ENCODE measurements at regions not wholly inside any gene's neighbourhood (a gene's known extent, or its start where the extent isn't known, plus 50 kb on each side); places are given as distances from the start of the nearest gene placed in this dataset.
"Not testable (repeated sequence)": the region's sequence is repeated elsewhere in the genome, so short reads cannot be mapped to it uniquely, and the experiment has no call there.

DNA sequence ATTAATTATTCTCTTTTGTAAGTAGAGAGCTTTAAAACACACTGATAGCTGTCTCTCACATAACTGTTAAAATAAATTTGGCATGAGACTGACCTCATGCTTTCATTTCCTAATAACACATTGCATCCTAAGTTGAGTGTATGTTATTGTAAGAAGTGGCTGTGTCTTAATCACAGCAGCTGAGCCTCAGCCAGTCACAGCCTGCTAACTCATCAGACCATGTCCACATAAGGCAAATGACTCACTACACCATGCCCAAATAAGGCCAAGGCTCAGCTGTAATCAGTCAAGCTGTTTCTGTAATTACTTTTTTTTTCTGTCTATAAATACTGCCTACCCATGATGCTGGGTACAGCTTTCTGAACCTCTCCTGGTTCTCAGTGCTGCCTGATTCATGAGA lies 860.9 kb downstream of the XPNPEP1 start:
- no peak for TF ChIP-seq EZH2phosphoT487 (IDR thresholded peaks at IDR 0.05; ENCODE audit: insufficient read depth, low read depth)
- TF ChIP-seq EZH2 (IDR thresholded peaks at IDR 0.05; ENCODE audit: insufficient read depth, poor library complexity, severe bottlenecking): no peak
- H3K79me2 ChIP-seq (ENCODE audit: insufficient read depth): no peaks in the 10 kb centered on the region
- no peak overlapping the region for H3K4me2 ChIP-seq (ENCODE audit: unreplicated experiment)
- no peaks in the 10 kb centered on the region for H3F3A ChIP-seq (ENCODE audit: insufficient read depth)
- no peaks in the 10 kb centered on the region for H3K36me3 ChIP-seq (ENCODE audit: low read depth)
- no peaks in the 10 kb centered on the region for H3K4me1 ChIP-seq (ENCODE audit: insufficient read depth)
- H4K20me1 ChIP-seq (ENCODE audit: insufficient read depth): no peaks in the 10 kb centered on the region
- H3K4me3 ChIP-seq: no peak overlapping the region
- no peak overlapping the region for H3K9ac ChIP-seq
- in situ Hi-C loops (cut with MboI): no loop called here
- H2AFZ ChIP-seq: no peak overlapping the region
- no peaks in the 10 kb centered on the region for H3K9me2 ChIP-seq (ENCODE audit: insufficient read depth)
- no peaks in the 10 kb centered on the region for H3K9me3 ChIP-seq (ENCODE audit: low read depth)
- H3K27me3 ChIP-seq (replicated peaks; ENCODE audit: insufficient read depth): no peaks in the 10 kb centered on the region
- H3K27ac ChIP-seq: no peak overlapping the region
- DNase-seq: peak; percentile 61

DNA sequence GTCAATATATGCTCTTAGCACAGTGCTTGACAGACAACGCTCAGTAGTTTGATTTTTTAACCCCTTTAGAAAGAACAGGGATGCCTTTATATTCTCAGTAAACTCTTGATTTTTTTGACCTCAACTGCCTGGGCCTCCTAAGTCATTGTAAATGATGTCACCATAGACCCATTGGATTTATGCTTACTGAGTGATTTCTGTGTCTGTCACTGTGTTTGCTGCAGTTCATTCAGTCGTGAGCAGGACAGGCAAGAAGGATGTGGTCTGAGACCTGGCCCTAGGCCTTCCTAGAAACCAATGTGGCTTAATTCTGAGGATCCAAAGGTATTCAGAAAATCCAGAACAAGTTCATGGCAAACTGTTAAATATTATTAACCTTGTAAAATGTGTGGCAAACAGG lies 868.1 kb downstream of the XPNPEP1 start:
- in situ Hi-C loops (cut with MboI): no loop called here
- Histone ChIP-seq H3F3A (ENCODE audit: insufficient read depth) (no peaks in the 10 kb centered on the region), H3K4me2 (ENCODE audit: unreplicated experiment) (no peak overlapping the region), H3K4me1 (ENCODE audit: insufficient read depth) (no peaks in the 10 kb centered on the region), H3K4me3 (no peak overlapping the region), H3K9ac (no peak overlapping the region), H3K27me3 (replicated peaks; ENCODE audit: insufficient read depth) (no peaks in the 10 kb centered on the region), H4K20me1 (ENCODE audit: insufficient read depth) (no peaks in the 10 kb centered on the region), H3K27ac (no peak overlapping the region), H2AFZ (no peak overlapping the region), H3K9me2 (ENCODE audit: insufficient read depth) (no peaks in the 10 kb centered on the region), H3K79me2 (ENCODE audit: insufficient read depth) (no peaks in the 10 kb centered on the region), H3K36me3 (ENCODE audit: low read depth) (no peaks in the 10 kb centered on the region), H3K9me3 (ENCODE audit: low read depth) (no peaks in the 10 kb centered on the region)
- TF ChIP-seq EZH2 (IDR thresholded peaks at IDR 0.05; ENCODE audit: insufficient read depth, poor library complexity, severe bottlenecking) (no peak), EZH2phosphoT487 (IDR thresholded peaks at IDR 0.05; ENCODE audit: insufficient read depth, low read depth) (no peak)
- no peak for DNase-seq
- WGBS, 2 experiments (ENCODE audit: low coverage in 1 of 2, low lambda C conversion rate in 2 of 2, missing lambda C conversion rate in 2 of 2): 55% methylated on average over 2 of the region's 2 CpGs

DNA sequence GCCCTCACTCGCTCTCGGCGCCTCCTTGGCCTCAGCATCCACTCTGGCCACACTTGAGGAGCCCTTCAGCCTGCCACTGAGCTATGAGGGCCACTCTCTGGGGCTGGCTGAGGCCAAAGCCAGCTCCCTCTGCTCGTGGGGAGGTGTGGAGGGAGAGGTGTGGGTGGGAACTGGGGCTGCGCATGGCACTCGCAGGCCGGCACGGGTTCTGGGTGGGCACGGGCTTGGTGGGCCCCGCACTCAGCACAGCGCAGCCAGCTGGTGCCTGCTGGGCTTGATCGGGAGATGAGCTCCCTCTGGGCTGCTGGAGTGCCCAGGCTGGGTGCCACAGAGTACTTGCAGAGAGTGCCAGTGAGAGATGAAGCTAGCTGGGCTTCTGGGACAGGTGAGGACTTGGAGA lies 875.5 kb downstream of the XPNPEP1 start:
- no peaks in the 10 kb centered on the region for H3K4me1 ChIP-seq (ENCODE audit: insufficient read depth)
- no peaks in the 10 kb centered on the region for H3K9me2 ChIP-seq (ENCODE audit: insufficient read depth)
- H2AFZ ChIP-seq: no peak overlapping the region
- TF ChIP-seq EZH2 (IDR thresholded peaks at IDR 0.05; ENCODE audit: insufficient read depth, poor library complexity, severe bottlenecking) (no peak), EZH2phosphoT487 (IDR thresholded peaks at IDR 0.05; ENCODE audit: insufficient read depth, low read depth) (no peak)
- in situ Hi-C loops (cut with MboI): no loop called here
- DNase-seq: no peak
- H4K20me1 ChIP-seq (ENCODE audit: insufficient read depth): no peaks in the 10 kb centered on the region
- H3K27ac ChIP-seq: no peak overlapping the region
- H3K4me2 ChIP-seq (ENCODE audit: unreplicated experiment): no peak overlapping the region
- no peaks in the 10 kb centered on the region for H3K9me3 ChIP-seq (ENCODE audit: low read depth)
- 72 to 73% methylated on average over 12 of the region's 12 CpGs for WGBS, 2 experiments (ENCODE audit: low coverage in 1 of 2, low lambda C conversion rate in 2 of 2, missing lambda C conversion rate in 2 of 2)
- no peak overlapping the region for H3K4me3 ChIP-seq
- no peaks in the 10 kb centered on the region for H3K27me3 ChIP-seq (replicated peaks; ENCODE audit: insufficient read depth)
- no peaks in the 10 kb centered on the region for H3F3A ChIP-seq (ENCODE audit: insufficient read depth)
- no peaks in the 10 kb centered on the region for H3K36me3 ChIP-seq (ENCODE audit: low read depth)
- H3K79me2 ChIP-seq (ENCODE audit: insufficient read depth): no peaks in the 10 kb centered on the region
- no peak overlapping the region for H3K9ac ChIP-seq

DNA sequence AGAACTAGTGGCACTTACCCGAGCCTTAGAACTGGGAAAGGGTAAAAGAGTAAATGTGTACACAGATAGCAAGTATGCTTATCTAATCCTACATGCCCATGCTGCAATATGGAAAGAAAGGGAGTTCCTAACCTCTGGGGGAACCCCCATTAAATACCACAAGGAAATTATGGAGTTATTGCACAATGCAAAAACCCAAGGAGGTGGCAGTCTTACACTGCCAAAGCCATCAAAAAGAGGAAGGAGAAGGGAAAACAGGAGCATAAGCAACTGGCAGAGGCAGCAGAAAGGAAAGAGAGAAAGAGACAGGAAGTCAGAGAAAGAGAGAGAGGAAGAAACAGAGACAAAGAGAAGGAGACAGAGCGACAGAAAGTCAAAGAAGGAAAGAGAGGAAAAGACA lies 876.9 kb downstream of the XPNPEP1 start:
- H3K9me2 ChIP-seq (ENCODE audit: insufficient read depth); in situ Hi-C loops (cut with MboI); H3K9ac ChIP-seq; H3K4me1 ChIP-seq (ENCODE audit: insufficient read depth); H3K9me3 ChIP-seq (ENCODE audit: low read depth); H3K4me3 ChIP-seq; H3K27ac ChIP-seq; H3K4me2 ChIP-seq (ENCODE audit: unreplicated experiment); H3K27me3 ChIP-seq (replicated peaks; ENCODE audit: insufficient read depth); H3F3A ChIP-seq (ENCODE audit: insufficient read depth); H2AFZ ChIP-seq; H4K20me1 ChIP-seq (ENCODE audit: insufficient read depth); DNase-seq; H3K36me3 ChIP-seq (ENCODE audit: low read depth); H3K79me2 ChIP-seq (ENCODE audit: insufficient read depth): not testable (repeated sequence)
- WGBS, 2 experiments (ENCODE audit: low coverage in 1 of 2, low lambda C conversion rate in 2 of 2, missing lambda C conversion rate in 2 of 2): 27 to 46% methylated on average over 2 of the region's 2 CpGs

DNA sequence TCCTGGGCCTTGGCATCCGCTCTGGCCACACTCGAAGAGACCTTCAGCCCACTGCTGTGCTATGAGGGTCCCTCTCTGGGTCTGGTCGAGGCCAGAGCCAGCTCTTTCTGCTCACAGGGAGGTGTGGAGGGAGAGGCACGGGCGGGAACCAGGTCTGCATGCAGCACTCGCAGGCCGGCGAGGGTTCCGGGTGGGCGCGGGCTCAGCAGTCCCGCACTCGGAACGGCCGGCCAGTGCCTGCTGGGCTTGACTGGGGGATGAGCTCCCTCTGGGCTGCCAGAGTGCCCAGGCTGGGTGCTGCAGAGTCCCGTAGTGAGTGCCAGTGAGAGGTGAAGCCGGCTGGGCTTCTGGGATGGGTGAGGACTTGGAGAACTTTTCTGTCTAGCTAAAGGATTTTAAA lies 882.7 kb downstream of the XPNPEP1 start:
- H3K27ac ChIP-seq: no peak overlapping the region
- H3K4me2 ChIP-seq (ENCODE audit: unreplicated experiment): no peak overlapping the region
- no peaks in the 10 kb centered on the region for H3K27me3 ChIP-seq (replicated peaks; ENCODE audit: insufficient read depth)
- no peaks in the 10 kb centered on the region for H3F3A ChIP-seq (ENCODE audit: insufficient read depth)
- H3K9me2 ChIP-seq (ENCODE audit: insufficient read depth): no peaks in the 10 kb centered on the region
- no peak for TF ChIP-seq EZH2 (IDR thresholded peaks at IDR 0.05; ENCODE audit: insufficient read depth, poor library complexity, severe bottlenecking)
- no peak for TF ChIP-seq EZH2phosphoT487 (IDR thresholded peaks at IDR 0.05; ENCODE audit: insufficient read depth, low read depth)
- no peaks in the 10 kb centered on the region for H4K20me1 ChIP-seq (ENCODE audit: insufficient read depth)
- H3K36me3 ChIP-seq (ENCODE audit: low read depth): no peaks in the 10 kb centered on the region
- H3K9ac ChIP-seq: no peak overlapping the region
- no peak overlapping the region for H3K4me3 ChIP-seq
- no peaks in the 10 kb centered on the region for H3K79me2 ChIP-seq (ENCODE audit: insufficient read depth)
- no peaks in the 10 kb centered on the region for H3K9me3 ChIP-seq (ENCODE audit: low read depth)
- no peak for DNase-seq
- no peak overlapping the region for H2AFZ ChIP-seq
- H3K4me1 ChIP-seq (ENCODE audit: insufficient read depth): no peaks in the 10 kb centered on the region
- in situ Hi-C loops (cut with MboI): no loop called here
- 70 to 82% methylated on average over 8 to 17 of the region's 17 CpGs for WGBS, 2 experiments (ENCODE audit: low coverage in 1 of 2, low lambda C conversion rate in 2 of 2, missing lambda C conversion rate in 2 of 2)

Data from GM23248 (cell line).